Breast epithelium (tissue), 4 donors: ENCODE measurements at regions not wholly inside any gene's neighbourhood (a gene's known extent, or its start where the extent isn't known, plus 50 kb on each side); places are given as distances from the start of the nearest gene placed in this dataset.

Experiments used
- DNase-seq, 2 donors: peaks; one replicate each; pipeline ENCODE4 v3.0.0-alpha.2; 2019; ENCODE audit warnings: low spot score in 2 of 2
- H3K27ac ChIP-seq, 2 donors: fragments of 200-600 bp; sonication (generic) in 1 of 2; one replicate each; pipeline ENCODE4 v1.5.1; 2016 to 2019; ENCODE audit warnings: mild to moderate bottlenecking in 1 of 2
- H3K27me3 ChIP-seq, 2 donors: fragments of 200-600 bp; sonication (generic) in 1 of 2; one replicate each; pipeline versions ENCODE4 v1.5.1 to v1.6.0; 2017 to 2019; ENCODE audit warnings: control low read depth in 1 of 2, mild to moderate bottlenecking in 1 of 2
- H3K36me3 ChIP-seq: fragments of 200-600 bp; one replicate; pipeline ENCODE4 v1.5.1; 2019
- H3K4me1 ChIP-seq, 2 donors: fragments of 200-600 bp; sonication (generic); one replicate each; pipeline ENCODE4 v1.5.1; 2016 to 2019; ENCODE audit warnings: control low read depth in 1 of 2
- H3K4me3 ChIP-seq, 3 donors: fragments of 200-600 bp; sonication (generic); 1 replicate in 2 of 3; 2 replicates in 1 of 3; pipeline ENCODE4 v1.5.1; 2016 to 2019; ENCODE audit warnings: mild to moderate bottlenecking in 3 of 3, moderate library complexity in 2 of 3
- H3K9me3 ChIP-seq, 2 donors: fragments of 200-600 bp; sonication (generic) in 1 of 2; one replicate each; pipeline ENCODE4 v1.5.1; 2016 to 2019; ENCODE audit warnings: control low read depth in 1 of 2
- CTCF ChIP-seq, 3 donors: fragments of 450-650 bp; IDR thresholded peaks; one replicate each; pipeline ENCODE4 v1.5.1; 2016 to 2017; ENCODE audit warnings: antibody characterized with exemption in 3 of 3, mild to moderate bottlenecking in 3 of 3, moderate library complexity in 3 of 3
- POLR2A ChIP-seq: fragments of 450-650 bp; IDR thresholded peaks from one replicate; pipeline ENCODE4 v1.6.1; 2016; ENCODE audit warnings: antibody characterized with exemption, mild to moderate bottlenecking, moderate library complexity
- POLR2AphosphoS5 ChIP-seq, 3 donors: sonication (generic); formaldehyde crosslinking; IDR thresholded peaks; one replicate each; pipeline ENCODE4 v1.6.1; 2017; ENCODE audit warnings: antibody characterized with exemption in 3 of 3
- intact Hi-C: fragments of 100-400 bp; cut with DNase I; formaldehyde crosslinking; loops from one replicate; pipeline ENCODE4 v1.15.1; 2023; ENCODE audit warnings: low total_unique reads

- DNase-seq: no peak
- Histone ChIP-seq H3K4me3 (no peak overlapping the region), H3K27ac (no peak overlapping the region), H3K27me3 (peaks cover 0 to 5% of the 10 kb centered on the region in 2 donors), H3K9me3 (no peaks in the 10 kb centered on the region), H3K4me1 (no peaks in the 10 kb centered on the region), H3K36me3 (no peaks in the 10 kb centered on the region)
- intact Hi-C loops: no loop called here
- no peak for TF ChIP-seq CTCF (IDR thresholded peaks at IDR 0.05)
- no peak for TF ChIP-seq POLR2AphosphoS5 (IDR thresholded peaks at IDR 0.05)
- no peak for TF ChIP-seq POLR2A
These were observed 270.3 kb upstream of the KIRREL3 start for GRCh38 chr11:127270851-127271250.

- TF ChIP-seq POLR2AphosphoS5 (IDR thresholded peaks at IDR 0.05) (no peak), POLR2A (no peak), CTCF (IDR thresholded peaks at IDR 0.05) (no peak)
- H3K9me3 ChIP-seq: no peaks in the 10 kb centered on the region
- intact Hi-C loops: no loop called here
- no peak overlapping the region for H3K4me3 ChIP-seq
- peaks cover 0 to 5% of the 10 kb centered on the region in 2 donors for H3K27me3 ChIP-seq
- H3K27ac ChIP-seq: no peak overlapping the region
- no peaks in the 10 kb centered on the region for H3K36me3 ChIP-seq
- no peak for DNase-seq
- H3K4me1 ChIP-seq: no peaks in the 10 kb centered on the region
These were observed 269.3 kb upstream of the KIRREL3 start for GRCh38 chr11:127269911-127270310.

- intact Hi-C loops: no loop called here
- Histone ChIP-seq H3K36me3 (no peaks in the 10 kb centered on the region), H3K4me1 (no peaks in the 10 kb centered on the region), H3K27ac (no peak overlapping the region), H3K9me3 (no peaks in the 10 kb centered on the region), H3K4me3 (no peak overlapping the region), H3K27me3 (peaks cover 0 to 5% of the 10 kb centered on the region in 2 donors)
- TF ChIP-seq POLR2A (no peak), CTCF (IDR thresholded peaks at IDR 0.05) (no peak), POLR2AphosphoS5 (IDR thresholded peaks at IDR 0.05) (no peak)
- DNase-seq: no peak
These were observed 268.4 kb upstream of the KIRREL3 start for GRCh38 chr11:127268932-127269331.

- intact Hi-C loops: no loop called here
- TF ChIP-seq POLR2AphosphoS5 (IDR thresholded peaks at IDR 0.05) (no peak), POLR2A (no peak), CTCF (IDR thresholded peaks at IDR 0.05) (no peak)
- no peaks in the 10 kb centered on the region for H3K9me3 ChIP-seq
- H3K27ac ChIP-seq: no peak overlapping the region
- H3K36me3 ChIP-seq: no peaks in the 10 kb centered on the region
- H3K4me1 ChIP-seq: no peaks in the 10 kb centered on the region
- H3K27me3 ChIP-seq: peaks cover 0 to 5% of the 10 kb centered on the region in 2 donors
- DNase-seq: no peak
- H3K4me3 ChIP-seq: no peak overlapping the region
These were observed 268.0 kb upstream of the KIRREL3 start for GRCh38 chr11:127268521-127268920.

GRCh38 chr11:127259102-127259501, 258.5 kb upstream of the KIRREL3 start:
- Histone ChIP-seq H3K27ac (no peak overlapping the region), H3K27me3 (no peaks in the 10 kb centered on the region), H3K36me3 (no peaks in the 10 kb centered on the region), H3K4me1 (no peaks in the 10 kb centered on the region), H3K9me3 (no peaks in the 10 kb centered on the region), H3K4me3 (no peak overlapping the region)
- TF ChIP-seq CTCF (IDR thresholded peaks at IDR 0.05): no peak
- no peak for TF ChIP-seq POLR2A
- no peak for TF ChIP-seq POLR2AphosphoS5 (IDR thresholded peaks at IDR 0.05)
- intact Hi-C loops: no loop called here
- DNase-seq: no peak
